HPDE6-E6E7 (cell line): ENCODE measurements at regions not wholly inside any gene's neighbourhood (a gene's known extent, or its start where the extent isn't known, plus 50 kb on each side); places are given as distances from the start of the nearest gene placed in this dataset.

Experiments
- DNase-seq: peaks from one replicate; pipeline ENCODE4 v3.0.0; 2011; ENCODE audit warnings: missing footprints; ENCODE audit errors: extremely low spot score

DNA sequence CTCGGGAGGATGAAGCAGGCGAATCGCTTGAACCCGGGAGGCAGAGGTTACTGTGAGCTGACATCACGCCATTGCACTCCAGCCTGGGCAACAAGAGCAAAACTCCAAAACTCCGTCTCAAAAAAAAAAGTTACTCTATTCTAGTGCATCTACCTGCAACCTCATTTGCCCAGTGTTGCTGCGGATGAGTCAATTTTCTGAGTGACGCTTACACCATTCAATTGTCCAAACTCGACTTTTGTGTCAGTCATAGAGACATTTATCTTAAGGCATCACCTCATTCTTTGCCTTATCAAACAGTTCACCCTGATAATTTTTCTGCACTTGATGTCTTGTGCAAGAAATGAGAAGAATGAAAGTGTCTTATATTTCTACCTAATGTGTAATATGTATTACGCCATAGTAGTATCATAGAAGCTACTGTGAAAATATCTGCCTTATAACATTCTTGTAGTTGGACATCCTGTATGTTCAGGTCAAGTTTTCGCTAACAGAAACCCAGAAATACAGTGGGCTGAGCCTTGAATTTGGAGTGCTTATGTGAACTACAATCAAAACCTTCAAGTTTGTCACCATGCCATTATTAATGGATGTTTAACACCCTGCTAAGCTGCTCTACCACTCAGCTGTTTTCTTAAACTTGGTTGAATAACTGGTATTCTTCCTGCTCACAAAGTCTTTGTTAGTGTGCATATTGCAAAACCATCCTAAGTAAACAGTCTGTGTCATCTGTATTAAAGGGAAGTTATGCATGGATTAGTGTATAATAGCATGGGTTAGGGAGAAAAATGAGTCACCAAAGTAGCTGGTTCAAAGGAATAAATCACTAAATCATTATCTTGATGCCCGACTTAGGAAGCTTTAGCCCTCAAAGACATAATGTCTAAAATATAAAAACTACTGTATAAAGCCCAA is 531.0 kb upstream of the NR2F2 start:
- DNase-seq: peak; percentile 66

DNA sequence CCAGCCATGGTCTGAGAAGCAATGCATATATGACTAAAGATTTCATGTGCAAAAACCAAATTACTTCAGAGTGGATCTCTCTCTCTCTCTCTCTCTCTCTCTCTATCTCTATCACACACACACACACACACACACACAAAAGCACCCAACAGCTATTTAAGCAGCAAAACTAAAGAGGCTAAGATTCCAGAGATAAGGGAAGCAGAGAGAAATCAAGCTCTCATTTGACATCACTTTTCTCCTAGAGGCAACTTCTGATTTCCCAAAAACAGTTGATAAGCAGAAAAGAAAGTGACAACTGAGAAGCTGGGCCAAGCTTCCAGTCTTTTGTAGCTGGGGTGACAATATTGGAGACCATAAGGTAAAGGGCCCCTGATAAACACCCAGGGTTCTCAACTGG is 526.0 kb upstream of the NR2F2 start:
- DNase-seq: no peak

DNA sequence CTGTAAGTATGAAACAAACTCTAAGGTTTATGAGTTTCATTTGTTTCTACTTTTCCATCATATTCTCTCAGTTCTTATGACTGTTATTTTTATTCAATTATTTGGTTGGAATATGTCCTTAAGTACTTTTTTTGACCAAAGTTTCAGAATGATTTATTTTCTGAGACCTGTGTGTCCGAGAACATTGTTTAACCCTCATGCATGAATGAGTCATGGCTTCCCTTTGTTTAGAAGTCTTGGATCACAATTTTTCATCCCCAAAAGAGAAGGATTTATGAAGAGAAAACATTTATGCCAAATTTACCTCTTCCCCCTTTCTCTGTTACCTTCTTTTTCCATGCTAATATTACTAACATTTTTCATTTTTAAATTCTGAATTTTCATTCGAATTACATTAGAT is 518.0 kb upstream of the NR2F2 start:
- no peak for DNase-seq

DNA sequence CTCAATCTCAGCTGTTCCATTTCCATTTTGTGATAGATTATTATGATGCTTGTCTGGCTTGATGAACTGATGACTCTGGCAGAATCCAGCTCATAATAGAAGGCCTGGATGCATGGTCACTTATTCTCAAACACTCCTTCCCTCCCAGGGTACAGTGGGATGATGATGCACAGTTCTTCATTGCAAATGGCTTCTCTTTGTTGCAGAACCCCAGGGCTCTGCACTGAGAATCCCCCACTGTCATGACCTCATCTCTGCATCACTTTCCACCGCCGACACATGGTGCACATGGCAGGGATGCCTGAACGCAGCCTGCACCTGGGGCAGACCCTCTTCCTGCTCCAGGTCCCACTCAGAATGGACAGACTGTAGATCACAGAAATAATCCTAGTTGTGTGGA is 515.6 kb upstream of the NR2F2 start:
- no peak for DNase-seq

DNA sequence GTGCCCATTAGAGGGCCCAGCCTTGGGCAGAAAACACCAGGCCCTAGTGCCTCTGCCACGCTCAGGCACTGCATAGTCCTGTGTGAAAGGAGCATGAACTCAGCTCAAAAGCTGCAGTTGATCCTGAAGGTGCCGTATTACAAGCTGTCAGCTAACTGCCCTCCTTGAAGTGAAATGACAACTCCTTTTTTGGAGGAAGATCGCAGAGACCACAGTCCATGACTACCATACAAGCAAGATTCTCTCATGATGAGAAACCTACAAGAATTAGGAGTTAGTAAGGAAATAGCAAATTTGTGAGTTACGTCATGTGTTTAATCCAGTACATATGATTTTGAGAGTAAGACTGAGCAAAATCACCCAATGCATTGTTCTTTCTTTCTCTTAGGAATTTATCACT is 513.9 kb upstream of the NR2F2 start:
- no peak for DNase-seq

DNA sequence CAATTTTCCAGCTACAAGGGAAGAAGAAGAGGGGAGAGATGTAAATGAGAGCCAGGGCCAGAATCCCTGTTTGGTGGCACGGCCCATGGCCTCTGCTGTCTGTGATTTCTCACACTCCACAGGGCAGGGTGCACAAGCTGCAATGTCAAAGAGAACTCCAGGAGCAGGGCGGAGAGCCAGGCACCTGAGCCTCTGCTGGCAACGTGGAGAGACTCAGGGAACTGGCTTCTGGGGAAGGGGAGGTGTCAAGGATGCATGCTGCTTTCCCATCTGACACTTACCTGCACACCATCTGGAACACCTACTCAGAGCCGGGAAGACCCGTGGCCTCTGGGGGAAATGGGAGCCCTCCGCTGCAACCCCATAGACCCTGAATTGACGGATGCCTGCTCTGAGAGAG is 507.5 kb upstream of the NR2F2 start:
- DNase-seq: no peak

DNA sequence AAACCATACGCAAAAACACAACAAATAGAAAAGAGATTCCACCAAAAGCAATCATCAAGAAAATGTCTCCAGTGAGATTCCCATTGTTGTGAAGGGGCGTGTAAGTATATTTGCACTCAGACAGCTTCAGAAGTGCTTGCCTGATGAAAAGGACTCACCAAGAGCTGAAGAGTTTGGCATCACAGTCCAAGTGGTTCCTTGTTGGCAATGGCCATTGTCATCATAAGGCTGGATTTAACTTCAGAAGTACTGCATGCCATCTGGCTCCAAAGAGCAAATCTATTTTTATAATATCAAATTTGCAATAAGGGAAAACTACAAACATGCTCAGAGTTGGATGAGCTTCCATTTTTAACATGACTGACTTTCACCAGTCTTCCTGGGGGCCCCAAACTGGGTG is 505.3 kb upstream of the NR2F2 start:
- no peak for DNase-seq

DNA sequence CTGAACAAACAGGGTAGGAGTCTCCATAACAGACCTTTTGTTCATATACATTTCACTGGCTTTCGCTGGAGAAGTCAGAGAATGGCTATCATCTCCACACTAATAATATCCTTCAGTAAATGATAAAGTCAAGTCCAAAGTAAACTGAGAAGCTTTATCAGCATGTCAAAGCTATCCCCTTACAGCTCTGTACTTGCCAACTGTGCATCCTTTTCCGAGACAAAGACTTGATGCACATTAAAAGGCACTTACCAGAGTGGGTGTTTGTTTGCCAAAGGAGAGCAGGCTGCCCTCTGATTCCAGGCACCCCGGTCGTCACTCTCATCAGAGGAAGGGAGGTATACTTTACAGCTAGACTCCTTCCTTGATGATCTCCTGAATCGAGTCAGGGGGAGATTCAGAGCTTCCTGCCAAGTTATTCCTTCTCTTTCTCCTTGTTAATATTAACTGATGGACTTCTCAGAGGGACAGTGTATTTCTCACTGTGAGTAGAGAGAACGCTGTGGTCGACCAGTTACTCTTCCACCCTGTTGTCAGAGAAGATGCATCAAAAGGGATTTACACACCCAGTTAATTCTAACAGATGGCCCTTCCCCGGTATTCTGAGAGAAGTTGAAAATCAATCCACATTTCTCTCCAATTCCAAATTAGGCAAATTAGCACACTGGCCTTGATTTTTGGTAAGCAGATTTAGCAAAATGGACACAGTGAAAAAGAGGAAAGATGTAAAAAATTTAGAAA is 504.7 kb upstream of the NR2F2 start:
- DNase-seq: no peak

DNA sequence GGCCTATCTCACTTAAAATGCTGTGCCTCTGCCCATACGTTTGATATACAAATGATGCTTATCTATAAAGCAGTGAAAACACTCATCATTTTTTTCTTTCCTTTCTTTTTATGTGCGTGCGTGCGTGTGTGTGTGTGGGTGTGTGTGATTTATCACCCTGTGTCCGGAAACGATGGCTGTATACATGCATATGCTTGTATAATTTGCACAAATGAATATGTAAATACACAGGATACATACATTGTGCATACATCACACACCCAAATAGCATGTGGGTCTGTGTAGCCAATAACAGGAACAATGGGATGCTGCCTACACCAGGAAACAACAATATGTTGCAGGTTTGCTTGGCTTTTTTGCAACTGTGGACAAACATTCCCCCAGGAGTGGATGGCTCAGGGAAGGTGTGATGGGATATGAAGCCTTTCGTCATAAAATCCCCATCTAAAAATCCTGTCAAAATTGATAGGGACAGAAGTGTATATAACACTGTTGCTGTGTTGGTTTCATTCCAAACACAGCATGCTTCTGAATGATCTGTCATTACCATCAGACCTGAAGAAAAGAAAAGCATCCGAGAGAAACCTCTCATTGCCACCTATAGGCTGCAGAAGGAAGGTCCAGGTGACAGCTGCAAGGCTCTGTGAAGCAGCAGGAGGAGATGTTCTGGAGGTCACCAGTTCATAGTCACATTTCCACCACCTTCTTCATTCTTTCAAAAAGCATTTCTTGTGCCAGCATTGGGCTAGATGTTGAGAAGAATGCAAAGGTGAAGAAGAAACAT is 503.9 kb upstream of the NR2F2 start:
- DNase-seq: peak; percentile 31

DNA sequence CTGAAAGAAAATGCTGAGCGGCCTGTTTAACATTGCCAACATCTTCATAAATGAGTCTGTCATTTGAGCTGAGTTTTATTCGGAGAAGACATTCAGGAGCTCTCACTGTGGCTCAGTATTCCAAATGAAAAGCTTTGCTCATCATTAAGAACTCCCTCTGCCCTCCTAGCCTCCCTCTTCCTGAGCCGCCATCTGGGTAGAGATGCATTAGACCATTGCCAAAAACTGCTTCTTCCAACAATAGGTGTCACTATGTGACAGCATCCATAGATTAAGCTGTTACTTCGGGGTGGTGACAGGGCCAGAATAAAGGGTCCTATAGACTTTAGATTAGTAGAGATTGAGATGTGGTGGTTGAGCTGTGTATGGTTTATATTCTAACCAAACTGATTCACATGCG is 501.4 kb upstream of the NR2F2 start:
- DNase-seq: no peak

DNA sequence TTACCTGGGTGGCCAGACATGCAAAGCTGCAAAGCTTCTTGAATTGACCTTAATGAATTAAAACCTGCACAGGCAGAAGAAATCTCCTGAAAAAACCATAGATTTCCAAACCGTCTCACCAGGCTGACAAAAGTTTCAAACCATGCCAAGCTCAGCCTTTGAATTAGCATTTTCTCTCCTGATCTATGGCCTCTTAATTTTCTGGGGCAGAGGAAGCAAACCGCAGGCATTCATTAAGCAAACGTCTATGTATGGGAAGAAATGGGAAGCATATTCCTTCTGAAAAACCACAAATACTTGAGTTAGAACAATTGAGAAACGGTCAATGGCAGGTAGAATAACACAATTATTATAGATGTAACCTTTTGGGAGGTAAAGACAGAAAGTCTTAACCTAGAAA is 500.2 kb upstream of the NR2F2 start:
- DNase-seq: no peak

DNA sequence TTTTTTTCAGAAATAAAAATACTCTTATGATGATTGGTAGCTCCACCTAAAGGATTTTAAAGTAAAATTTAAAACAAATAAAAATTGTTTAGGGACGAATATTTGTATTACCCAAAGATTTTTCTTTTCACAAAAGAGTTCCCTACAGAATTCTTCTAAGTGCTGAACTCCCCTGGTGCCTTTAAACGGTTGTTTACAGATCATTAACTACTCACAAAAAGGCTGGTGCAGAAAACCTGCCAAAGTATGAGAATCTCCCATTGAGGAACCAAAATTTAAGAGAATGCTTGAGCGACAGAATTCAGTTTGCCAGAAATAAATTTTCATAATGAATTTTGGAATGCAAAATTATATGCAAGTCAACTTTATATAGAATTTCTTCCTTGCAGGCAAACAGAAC is 497.8 kb upstream of the NR2F2 start:
- no peak for DNase-seq

DNA sequence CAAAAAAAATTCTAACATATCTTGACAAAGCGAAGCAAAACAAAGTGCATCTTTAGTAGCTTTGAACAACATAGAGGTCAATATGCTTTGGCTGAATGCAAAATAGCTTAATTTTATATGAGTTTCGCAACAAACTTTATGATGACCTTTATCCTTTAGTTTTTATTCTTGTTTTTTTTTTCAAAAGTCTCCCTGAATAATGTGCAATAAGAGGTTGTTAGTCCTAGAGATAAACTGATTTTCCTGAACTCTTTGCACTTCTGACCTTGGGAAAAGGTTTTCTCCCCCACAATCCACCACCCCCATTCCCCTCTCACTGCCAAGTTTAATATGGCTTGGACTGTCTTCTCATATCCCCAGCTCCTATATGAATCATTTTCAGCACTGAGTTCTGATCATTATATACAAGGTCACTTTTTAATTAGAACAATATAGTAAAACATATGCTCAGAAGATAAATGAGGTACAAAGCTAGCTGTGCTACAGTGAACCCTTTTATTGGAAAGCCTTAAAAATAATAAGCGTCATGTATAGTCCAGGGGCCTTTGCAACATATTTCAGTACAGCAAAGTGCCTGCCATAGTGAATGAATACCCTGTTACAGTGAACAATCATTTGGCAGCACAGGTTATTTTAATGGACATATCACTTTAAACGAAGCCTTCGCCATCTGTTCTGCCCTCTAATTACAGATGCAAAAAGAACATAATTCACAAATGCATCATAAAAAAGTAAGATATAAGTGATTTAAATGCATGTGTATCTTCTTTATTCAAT is 496.3 kb upstream of the NR2F2 start:
- DNase-seq: no peak

DNA sequence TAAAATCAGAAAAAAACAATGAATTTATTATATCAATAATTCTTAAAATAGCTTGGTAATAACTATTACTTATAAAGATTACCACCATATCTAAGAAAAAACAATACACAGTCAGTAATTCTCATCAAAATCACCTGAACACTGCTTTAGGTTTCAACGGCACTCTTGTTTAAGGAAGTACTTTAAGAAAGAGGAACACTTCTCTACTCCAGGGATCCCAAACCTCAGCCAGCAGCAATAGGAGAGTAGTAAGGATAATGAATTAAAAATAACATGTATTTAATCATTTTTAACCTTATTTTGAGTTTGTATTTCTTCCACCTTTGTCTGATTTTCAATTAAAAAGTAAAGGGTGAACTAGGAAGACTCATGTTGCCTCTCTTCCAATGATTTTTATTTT is 494.0 kb upstream of the NR2F2 start:
- no peak for DNase-seq

DNA sequence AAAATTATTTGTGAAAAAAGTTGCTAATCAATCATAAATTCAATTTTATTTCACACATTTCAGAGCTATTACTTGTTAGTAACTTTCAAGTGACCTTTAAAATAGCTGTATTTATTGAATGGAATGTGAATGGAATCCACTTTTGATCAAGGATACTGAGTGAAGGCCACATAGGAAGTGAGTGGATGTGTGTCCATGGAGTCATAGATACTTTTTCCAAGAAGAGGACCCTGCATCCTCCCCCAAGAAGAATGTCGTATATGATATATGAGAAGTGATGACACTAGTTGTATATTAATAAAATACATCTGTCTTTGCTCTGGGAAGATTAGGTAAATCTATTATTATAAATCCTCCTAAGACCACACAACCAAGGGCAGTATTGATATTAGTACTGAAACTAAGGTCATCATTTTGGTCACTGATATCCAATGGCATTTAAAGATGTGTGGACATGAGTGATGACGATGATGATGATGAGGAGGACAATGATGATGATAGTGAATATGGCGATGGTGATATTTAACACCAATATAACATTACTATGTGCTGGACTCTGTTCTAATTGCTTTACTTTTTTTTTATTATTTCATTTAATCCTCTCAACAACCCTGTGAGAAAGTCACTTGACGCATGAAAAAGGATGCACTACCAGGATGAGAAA is 493.0 kb upstream of the NR2F2 start:
- no peak for DNase-seq

DNA sequence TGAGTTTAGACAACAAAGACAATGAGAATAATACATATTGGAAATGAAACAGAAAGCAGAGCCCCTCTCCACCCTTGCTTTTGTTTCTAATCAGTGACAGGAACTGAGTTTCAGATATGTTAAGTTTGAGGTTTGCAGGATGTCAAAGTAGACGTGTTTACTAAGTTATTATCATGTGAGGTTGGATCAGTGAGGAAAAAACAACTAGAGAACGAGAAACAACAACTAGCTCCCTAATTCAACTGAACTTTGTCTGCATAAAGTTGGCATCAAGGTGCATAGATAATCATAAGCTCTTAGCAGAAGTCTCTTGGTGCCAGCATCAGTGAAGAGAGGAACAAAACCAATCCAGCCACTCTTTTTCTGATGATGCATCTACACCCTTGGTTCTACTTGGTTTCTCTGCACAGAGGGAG is 491.1 kb upstream of the NR2F2 start:
- DNase-seq: no peak

DNA sequence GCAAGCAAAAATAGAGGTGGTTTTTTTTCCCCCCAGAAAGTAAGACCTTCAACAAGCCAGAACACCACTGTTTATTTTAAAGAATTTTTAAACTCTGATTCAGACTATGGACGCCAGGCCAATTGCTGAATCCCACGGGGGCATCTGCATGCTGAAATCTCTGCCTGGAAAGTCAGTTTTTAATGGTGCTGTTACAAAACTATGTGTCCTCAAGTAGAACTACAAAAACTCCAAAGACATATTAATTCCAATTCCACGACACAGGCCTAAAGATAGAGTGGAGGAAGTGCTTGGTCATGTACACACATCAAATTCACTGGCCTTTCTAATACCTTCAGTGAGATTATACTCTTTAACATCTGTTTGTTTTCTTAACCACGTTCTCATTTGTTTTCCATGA is 490.5 kb upstream of the NR2F2 start:
- DNase-seq: no peak

DNA sequence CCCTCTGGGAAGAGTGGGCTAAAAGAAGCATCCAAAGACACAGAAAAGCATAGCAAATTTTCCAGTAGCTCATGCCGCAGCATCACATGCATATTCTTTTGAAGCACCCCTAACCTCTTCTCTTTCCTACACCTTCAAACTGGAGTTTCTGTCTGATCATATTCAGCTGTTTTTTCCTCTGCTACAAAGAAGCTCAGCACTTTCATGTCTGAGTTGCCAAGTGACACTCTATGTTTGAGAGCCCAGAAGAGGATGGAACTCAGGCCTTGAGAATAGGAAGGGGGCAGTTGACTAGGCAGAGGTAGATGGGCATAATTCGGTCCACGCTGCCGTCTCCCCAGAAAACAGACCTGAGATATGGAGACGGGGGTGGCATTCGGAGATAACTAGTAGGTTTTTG is 489.6 kb upstream of the NR2F2 start:
- DNase-seq: no peak

DNA sequence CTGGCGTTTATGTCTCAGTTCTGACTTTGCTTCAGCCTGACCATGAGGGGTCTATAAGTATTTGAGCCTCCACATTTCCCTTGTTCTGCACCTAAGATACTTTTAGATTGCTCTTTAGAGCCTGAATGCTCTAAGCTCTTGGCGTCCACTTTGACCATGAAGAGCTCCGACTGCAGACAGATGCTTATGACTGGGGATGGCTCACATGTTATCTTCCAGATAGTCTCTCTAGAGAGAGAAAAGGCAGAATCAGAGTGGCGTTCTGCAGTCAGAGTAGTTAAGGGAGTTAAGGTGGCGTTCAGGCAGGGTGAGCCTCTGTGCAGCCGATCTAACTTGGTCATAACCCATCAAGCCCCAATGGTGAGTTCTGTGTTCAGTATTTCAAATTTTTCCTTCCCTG is 487.9 kb upstream of the NR2F2 start:
- no peak for DNase-seq

DNA sequence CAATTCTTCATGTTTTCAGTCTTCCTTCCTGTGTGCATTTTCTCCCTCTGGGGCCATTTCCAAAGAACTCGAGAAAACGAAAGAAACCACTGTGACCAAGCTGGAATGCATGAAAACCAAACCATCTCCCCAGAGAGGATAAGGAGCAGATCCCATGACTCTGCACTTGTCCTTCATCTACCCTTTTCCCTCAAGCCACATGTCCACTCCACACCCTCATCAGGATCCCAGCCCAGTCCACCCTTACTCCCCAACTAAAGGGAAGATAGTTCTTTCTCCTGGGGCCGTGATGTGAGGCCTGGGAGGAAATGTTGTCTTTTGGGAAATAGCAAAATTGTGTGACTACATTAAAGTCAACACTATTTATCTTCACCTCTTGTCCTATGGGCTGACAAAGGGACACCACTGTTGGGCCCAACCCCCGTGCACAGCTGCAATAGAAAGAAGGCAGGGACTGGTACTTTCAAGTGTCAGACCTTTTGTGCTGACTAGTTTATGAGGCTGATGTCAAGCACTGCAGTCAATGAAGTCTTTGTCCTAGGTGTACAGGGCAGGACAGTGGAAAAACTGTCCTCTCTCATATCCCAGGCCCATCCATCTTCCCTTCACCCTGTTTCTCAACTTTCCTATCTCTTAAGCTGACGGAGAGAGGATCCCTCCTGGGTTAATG is 487.1 kb upstream of the NR2F2 start:
- DNase-seq: no peak
